HL-60 (cell line): ENCODE measurements at regions not wholly inside any gene's neighbourhood (a gene's known extent, or its start where the extent isn't known, plus 50 kb on each side); places are given as distances from the start of the nearest gene placed in this dataset.

Experiments used
- CTCF ChIP-seq: IDR thresholded peaks from one replicate; pipeline ENCODE4 v1.5.1; 2011; ENCODE audit warnings: low read length, control low read depth, inconsistent platforms; ENCODE audit not compliant: insufficient read depth
- GABPA ChIP-seq: IDR thresholded peaks from 2 replicates; pipeline ENCODE4 v1.6.1; 2012; ENCODE audit warnings: low read depth
- POLR2AphosphoS5 ChIP-seq: IDR thresholded peaks from 2 replicates; pipeline ENCODE4 v1.6.1; 2012; ENCODE audit warnings: low read depth

GRCh38 chr4:62293551-62293950 lies 1093.4 kb downstream of the ADGRL3 start:
- TF ChIP-seq POLR2AphosphoS5 (no peak), CTCF (no peak), GABPA (no peak)
